A673 (cell line): ENCODE measurements at regions not wholly inside any gene's neighbourhood (a gene's known extent, or its start where the extent isn't known, plus 50 kb on each side); places are given as distances from the start of the nearest gene placed in this dataset.

Source experiments
- BruUV-seq: library from RNA; stranded (reverse); fragments of 400-500 nt; replicated peaks from 2 replicates; lab custom pipeline; 2021; lab: Mats Ljungman, UMichigan
- CTCF ChIA-PET: fragments of 300-600 bp; sonication (Branson Sonifier 250); formaldehyde crosslinking; loops from one replicate; lab custom pipeline; 2022; ENCODE audit warnings: antibody characterized with exemption; lab: Charles Lee
- POLR2A ChIA-PET: fragments of 300-600 bp; sonication (Branson Sonifier 250); formaldehyde crosslinking; loops from one replicate; lab custom pipeline; 2022; ENCODE audit warnings: antibody characterized with exemption; ENCODE audit not compliant: low non-redundant PET; lab: Charles Lee
- DNase-seq: peaks from one replicate; pipeline ENCODE4 v3.0.0-alpha.2; 2015; ENCODE audit warnings: low spot score
- H3K27ac ChIP-seq: fragments of 200-600 bp; sonication (generic); 2 replicates; pipeline ENCODE4 v1.5.1; 2016; ENCODE audit warnings: mixed run types, low read depth, mild to moderate bottlenecking, mixed read lengths, antibody characterized with exemption, low read length; ENCODE audit not compliant: poor library complexity, severe bottlenecking
- H3K27me3 ChIP-seq: fragments of 200-600 bp; sonication (generic); replicated peaks from 2 replicates; pipeline ENCODE4 v1.6.1; 2017; ENCODE audit warnings: mixed run types, low read depth, mild to moderate bottlenecking, mixed read lengths, antibody characterized with exemption, low read length; ENCODE audit not compliant: insufficient read depth, poor library complexity
- H3K36me3 ChIP-seq: fragments of 200-600 bp; sonication (generic); 2 replicates; pipeline ENCODE4 v1.6.1; 2016; ENCODE audit warnings: mixed run types, mild to moderate bottlenecking, mixed read lengths, antibody characterized with exemption, low read length; ENCODE audit not compliant: insufficient read depth, poor library complexity, severe bottlenecking
- H3K4me1 ChIP-seq: fragments of 200-600 bp; sonication (generic); 2 replicates; pipeline ENCODE4 v1.6.1; 2017; ENCODE audit warnings: mixed run types, mild to moderate bottlenecking, mixed read lengths, antibody characterized with exemption, low read length; ENCODE audit not compliant: insufficient read depth, poor library complexity, severe bottlenecking
- H3K4me3 ChIP-seq: fragments of 200-600 bp; sonication (generic); 2 replicates; pipeline ENCODE4 v1.5.1; 2016; ENCODE audit warnings: low read depth, mixed run types, mild to moderate bottlenecking, mixed read lengths, low read length; ENCODE audit not compliant: poor library complexity, severe bottlenecking
- H3K9me3 ChIP-seq: fragments of 200-600 bp; sonication (generic); 2 replicates; pipeline ENCODE4 v1.6.1; 2016; ENCODE audit warnings: mixed run types, low read depth, mild to moderate bottlenecking, mixed read lengths, antibody characterized with exemption, low read length; ENCODE audit not compliant: poor library complexity, severe bottlenecking
- EZH2 ChIP-seq: fragments of 200-600 bp; sonication (generic); IDR thresholded peaks from 2 replicates; pipeline ENCODE4 v1.6.1; 2017; ENCODE audit warnings: borderline replicate concordance, low read depth, mild to moderate bottlenecking, mixed read lengths, antibody characterized with exemption, low read length; ENCODE audit not compliant: poor library complexity, severe bottlenecking
- intact Hi-C: fragments of 100-400 bp; cut with micrococcal nuclease; formaldehyde crosslinking; loops from one replicate; pipeline ENCODE4 v1.10.0; 2022; ENCODE audit not compliant: unreplicated experiment
- TF ChIP-seq, protein P1 (sequence below): fragments of 300-800, 200-600 bp; sonication (generic); conservative IDR thresholded peaks from 2 replicates; pipeline ENCODE4 v1.5.1; 2017; ENCODE audit warnings: low read depth, mild to moderate bottlenecking, antibody characterized with exemption, low read length, moderate library complexity, mixed read lengths

DNA sequence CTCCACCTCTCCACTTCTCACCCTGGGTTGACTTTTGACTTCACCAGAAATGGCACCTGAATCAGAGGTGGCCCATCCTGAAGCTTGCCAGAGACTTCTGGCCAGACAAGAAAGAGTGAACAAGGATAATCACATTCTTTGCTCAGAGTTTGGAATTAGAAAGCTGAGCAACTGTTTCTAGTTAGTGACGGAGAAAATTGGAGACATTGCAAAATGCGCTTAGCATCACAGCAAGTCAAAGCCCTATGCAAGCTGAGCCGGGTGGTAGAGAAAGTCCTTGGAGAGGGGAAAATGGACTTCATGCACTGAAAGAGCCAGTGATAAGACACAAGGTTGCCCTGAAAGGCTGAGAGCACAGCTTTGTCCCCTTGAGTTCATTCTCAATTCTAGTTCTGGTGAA lies 161.8 kb downstream of the PAH start:
- no TSS peak for BruUV-seq
- intact Hi-C loops = no loop called here
- Histone ChIP-seq H3K4me3 (no peak overlapping the region), H3K36me3 (no peaks in the 10 kb centered on the region), H3K9me3 (no peaks in the 10 kb centered on the region), H3K27ac (no peak overlapping the region), H3K4me1 (no peaks in the 10 kb centered on the region), H3K27me3 (no peaks in the 10 kb centered on the region)
- ChIA-PET POLR2A (no interaction called here), CTCF (no interaction called here)
- DNase-seq = no peak
- TF ChIP-seq, protein P1, sequence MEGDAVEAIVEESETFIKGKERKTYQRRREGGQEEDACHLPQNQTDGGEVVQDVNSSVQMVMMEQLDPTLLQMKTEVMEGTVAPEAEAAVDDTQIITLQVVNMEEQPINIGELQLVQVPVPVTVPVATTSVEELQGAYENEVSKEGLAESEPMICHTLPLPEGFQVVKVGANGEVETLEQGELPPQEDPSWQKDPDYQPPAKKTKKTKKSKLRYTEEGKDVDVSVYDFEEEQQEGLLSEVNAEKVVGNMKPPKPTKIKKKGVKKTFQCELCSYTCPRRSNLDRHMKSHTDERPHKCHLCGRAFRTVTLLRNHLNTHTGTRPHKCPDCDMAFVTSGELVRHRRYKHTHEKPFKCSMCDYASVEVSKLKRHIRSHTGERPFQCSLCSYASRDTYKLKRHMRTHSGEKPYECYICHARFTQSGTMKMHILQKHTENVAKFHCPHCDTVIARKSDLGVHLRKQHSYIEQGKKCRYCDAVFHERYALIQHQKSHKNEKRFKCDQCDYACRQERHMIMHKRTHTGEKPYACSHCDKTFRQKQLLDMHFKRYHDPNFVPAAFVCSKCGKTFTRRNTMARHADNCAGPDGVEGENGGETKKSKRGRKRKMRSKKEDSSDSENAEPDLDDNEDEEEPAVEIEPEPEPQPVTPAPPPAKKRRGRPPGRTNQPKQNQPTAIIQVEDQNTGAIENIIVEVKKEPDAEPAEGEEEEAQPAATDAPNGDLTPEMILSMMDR = no peak
- TF ChIP-seq EZH2 = no peak

DNA sequence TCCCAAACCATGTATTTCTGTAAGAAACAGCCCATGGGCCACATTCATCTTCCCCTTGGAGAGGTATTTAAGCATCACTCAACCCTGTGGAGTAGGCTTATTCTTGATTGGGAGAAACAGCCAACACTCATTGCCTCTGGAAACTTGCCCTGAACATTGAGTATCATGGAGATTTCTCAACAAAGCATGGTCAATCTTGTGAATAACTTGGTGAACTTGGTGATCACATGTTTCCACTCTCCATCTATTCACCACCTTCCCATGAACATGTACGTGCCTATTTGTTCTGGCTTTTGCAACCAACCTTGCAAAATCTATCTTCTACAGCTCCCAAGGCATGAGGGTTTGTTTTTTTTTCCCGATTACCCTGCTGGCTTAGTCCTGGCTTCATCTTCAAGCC lies 163.2 kb downstream of the PAH start:
- CTCF ChIA-PET = no interaction called here
- no TSS peak for BruUV-seq

DNA sequence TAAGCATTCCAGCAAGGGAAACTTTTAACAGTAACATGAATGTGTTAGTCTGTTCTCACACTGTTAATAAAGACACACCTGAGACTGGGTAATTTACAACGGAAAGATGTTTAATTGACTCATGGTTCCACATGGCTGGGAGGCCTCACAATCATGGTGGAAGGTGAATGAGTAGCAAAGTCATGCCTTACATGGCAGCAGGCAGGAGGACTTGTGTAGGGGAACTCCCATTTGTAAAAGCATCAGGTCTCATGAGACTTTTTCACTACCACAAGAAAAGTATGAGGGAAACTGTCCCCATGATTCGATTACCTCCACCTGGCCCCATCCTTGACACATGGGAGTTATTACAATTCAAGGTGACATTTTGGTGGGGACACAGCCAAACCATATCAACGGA lies 168.3 kb downstream of the PAH start:
- no peaks in the 10 kb centered on the region for H3K9me3 ChIP-seq
- ChIA-PET POLR2A (no interaction called here), CTCF (no interaction called here)
- H3K27ac ChIP-seq = no peak overlapping the region
- H3K36me3 ChIP-seq = no peaks in the 10 kb centered on the region
- no TSS peak for BruUV-seq
- no peak for DNase-seq
- no peak overlapping the region for H3K4me3 ChIP-seq
- intact Hi-C loops = no loop called here
- no peak for TF ChIP-seq EZH2
- TF ChIP-seq, protein P1 = no peak
- no peaks in the 10 kb centered on the region for H3K27me3 ChIP-seq
- no peaks in the 10 kb centered on the region for H3K4me1 ChIP-seq

More for the DNA sequence above, 163.2 kb downstream of the PAH start:
- intact Hi-C loops = no loop called here
- H3K9me3 ChIP-seq = no peaks in the 10 kb centered on the region
- H3K4me3 ChIP-seq = no peak overlapping the region
- no peak for TF ChIP-seq EZH2
- TF ChIP-seq, protein P1 = no peak
- DNase-seq = no peak
- H3K4me1 ChIP-seq = no peaks in the 10 kb centered on the region
- POLR2A ChIA-PET = no interaction called here
- H3K27ac ChIP-seq = no peak overlapping the region
- H3K27me3 ChIP-seq = no peaks in the 10 kb centered on the region
- no peaks in the 10 kb centered on the region for H3K36me3 ChIP-seq

DNA sequence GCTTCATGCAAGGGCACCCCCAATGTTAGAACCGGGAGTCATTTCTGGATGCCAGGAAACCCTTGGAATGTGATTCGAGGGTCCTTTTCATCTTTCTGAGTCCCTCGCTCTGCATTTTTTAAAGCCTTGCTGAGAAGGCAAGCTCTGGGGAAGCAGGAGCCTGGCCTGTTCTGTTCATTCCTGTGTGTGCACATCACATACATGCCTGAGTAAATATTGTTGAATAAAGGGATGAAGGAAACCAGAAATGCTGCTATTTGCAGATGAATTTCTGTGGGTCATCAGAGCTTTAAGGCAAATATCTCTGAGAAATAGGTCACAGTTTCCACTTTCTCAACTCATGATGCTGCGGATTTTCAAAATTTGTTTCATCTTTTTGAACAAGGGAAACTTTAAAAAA lies 170.1 kb downstream of the PAH start:
- Histone ChIP-seq H3K4me1 (no peaks in the 10 kb centered on the region), H3K27me3 (no peaks in the 10 kb centered on the region), H3K27ac (no peak overlapping the region), H3K36me3 (no peaks in the 10 kb centered on the region), H3K9me3 (no peaks in the 10 kb centered on the region), H3K4me3 (no peak overlapping the region)
- ChIA-PET CTCF (no interaction called here), POLR2A (no interaction called here)
- TF ChIP-seq, protein P1 = no peak
- no peak for TF ChIP-seq EZH2
- BruUV-seq = no TSS peak
- DNase-seq = no peak
- intact Hi-C loops = no loop called here
